ENCODE measurements at regions not wholly inside any gene's neighbourhood (a gene's known extent, or its start where the extent isn't known, plus 50 kb on each side); places are given as distances from the start of the nearest gene placed in this dataset.

DNA sequence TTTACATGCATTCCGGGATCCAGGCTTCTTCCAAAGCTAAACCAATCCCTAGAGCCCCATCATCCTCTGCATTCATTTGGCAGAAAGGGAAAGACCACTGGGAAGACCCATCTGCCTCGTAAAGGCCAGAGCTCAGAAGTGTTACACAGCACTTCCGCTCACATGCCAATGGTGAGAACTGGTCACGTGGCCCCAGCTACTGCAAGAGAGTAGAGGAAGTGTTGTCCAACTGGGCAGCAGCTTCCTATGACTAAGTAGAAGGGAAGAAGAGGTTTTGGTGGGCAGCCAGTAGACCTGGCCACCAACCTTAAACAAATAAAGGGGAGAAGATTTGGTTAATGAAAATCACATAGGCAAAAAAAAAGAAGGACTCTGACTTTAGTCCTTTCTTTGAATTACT lies 74.4 kb upstream of the PPP2R3A start:
- H3K27me3 Mint-ChIP-seq (ENCODE audit: insufficient read depth) = no peaks in the 10 kb centered on the region; the same call in none of the 2 replicates

DNA sequence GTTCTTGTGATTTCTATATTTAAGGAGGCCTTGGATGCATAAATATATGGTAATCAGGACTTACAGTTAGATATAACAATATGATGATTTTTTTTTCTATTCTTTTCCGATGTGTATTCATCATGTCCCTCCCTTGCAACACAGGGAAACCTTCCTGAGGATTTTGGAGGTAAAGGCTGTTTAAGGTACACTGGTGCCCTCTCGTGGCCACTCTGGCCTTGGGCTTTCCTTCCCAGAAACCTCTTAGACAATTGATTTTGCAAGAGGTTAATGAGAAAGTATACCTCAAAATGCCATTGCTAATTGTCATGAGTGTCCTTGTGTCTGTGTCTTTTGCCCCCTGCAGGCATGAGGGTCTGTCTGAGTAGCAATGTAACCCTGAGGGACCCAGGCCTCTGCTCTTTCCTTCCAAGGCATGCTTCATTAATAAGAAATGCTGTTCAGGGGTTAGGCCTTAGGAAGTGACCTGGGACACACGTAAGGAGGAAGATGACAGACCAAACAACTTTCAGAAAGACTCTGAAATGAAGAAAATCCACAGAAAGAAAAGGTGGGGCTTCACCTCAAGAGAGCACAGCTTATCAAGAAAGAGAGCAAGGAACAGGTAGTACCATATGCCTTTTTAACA lies 70.3 kb upstream of the PPP2R3A start:
- Mint-ChIP-seq H3K27me3 (ENCODE audit: insufficient read depth) (no peaks in the 10 kb centered on the region), H3K4me1 (ENCODE audit: low read depth) (peaks cover 53% of the 10 kb centered on the region), H3K9me3 (no peaks in the 10 kb centered on the region), H3K27ac (peak overlapping the region; percentile 59), H3K4me3 (no peak overlapping the region), H3K36me3 (ENCODE audit: low read depth) (no peaks in the 10 kb centered on the region)
- TF ChIP-seq, protein P1, sequence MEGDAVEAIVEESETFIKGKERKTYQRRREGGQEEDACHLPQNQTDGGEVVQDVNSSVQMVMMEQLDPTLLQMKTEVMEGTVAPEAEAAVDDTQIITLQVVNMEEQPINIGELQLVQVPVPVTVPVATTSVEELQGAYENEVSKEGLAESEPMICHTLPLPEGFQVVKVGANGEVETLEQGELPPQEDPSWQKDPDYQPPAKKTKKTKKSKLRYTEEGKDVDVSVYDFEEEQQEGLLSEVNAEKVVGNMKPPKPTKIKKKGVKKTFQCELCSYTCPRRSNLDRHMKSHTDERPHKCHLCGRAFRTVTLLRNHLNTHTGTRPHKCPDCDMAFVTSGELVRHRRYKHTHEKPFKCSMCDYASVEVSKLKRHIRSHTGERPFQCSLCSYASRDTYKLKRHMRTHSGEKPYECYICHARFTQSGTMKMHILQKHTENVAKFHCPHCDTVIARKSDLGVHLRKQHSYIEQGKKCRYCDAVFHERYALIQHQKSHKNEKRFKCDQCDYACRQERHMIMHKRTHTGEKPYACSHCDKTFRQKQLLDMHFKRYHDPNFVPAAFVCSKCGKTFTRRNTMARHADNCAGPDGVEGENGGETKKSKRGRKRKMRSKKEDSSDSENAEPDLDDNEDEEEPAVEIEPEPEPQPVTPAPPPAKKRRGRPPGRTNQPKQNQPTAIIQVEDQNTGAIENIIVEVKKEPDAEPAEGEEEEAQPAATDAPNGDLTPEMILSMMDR (IDR thresholded peaks at IDR 0.05) = peak; percentile 98
- DNase-seq = peak; percentile 73

More for the DNA sequence above, 74.4 kb upstream of the PPP2R3A start:
- no peak overlapping the region for H3K4me3 Mint-ChIP-seq
- H3K4me1 Mint-ChIP-seq (ENCODE audit: low read depth) = peaks cover 52% of the 10 kb centered on the region
- H3K27ac Mint-ChIP-seq = no peak overlapping the region
- no peak for DNase-seq
- TF ChIP-seq, protein P1 (IDR thresholded peaks at IDR 0.05) = no peak
- no peaks in the 10 kb centered on the region for H3K36me3 Mint-ChIP-seq (ENCODE audit: low read depth)
- H3K9me3 Mint-ChIP-seq = no peaks in the 10 kb centered on the region

DNA sequence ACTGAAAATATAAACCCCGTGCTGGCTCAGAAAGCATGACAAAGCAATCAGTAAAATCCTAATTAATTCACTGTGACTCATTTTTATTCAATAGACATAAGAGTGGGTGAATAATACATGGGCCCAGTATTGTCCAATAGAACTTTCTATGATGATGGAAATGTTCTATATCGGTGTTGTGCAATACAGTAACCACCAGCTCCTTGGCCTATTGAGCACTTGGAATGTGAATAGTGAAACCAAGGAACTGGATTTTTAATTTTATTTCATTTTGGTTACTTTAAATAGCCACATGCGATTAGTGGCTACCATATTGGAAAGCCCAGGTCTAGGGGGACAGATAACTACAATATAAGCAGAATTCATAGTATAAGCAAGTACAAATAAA lies 69.8 kb upstream of the PPP2R3A start:
- Mint-ChIP-seq H3K36me3 (ENCODE audit: low read depth) (peaks cover 1% of the 10 kb centered on the region; the same call in 1 of the 2 replicates), H3K27me3 (ENCODE audit: insufficient read depth) (no peaks in the 10 kb centered on the region), H3K27ac (peak overlapping the region; percentile 83), H3K4me1 (ENCODE audit: low read depth) (peaks cover 53% of the 10 kb centered on the region), H3K9me3 (no peaks in the 10 kb centered on the region), H3K4me3 (no peak overlapping the region)
- no peak for DNase-seq
- TF ChIP-seq, protein P1 (IDR thresholded peaks at IDR 0.05) = no peak

DNA sequence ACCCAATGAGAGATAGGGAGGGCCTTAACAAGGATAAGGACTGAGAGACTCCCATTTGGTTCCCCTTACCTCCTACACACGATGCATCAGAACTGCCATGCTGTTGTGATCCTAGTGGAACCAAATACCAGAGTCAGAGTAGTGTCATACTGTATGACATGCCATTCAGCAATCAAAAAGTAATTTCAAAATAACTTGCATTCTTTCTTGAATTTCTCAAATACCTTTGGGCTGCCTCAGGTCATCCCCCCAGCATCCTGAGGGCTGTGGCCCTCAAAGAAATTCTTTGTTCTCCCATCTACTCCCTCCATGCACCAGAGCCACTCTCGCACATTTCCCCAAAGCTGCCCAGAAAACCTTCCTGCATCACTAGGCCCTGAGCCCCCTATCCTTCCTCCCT lies 68.9 kb upstream of the PPP2R3A start:
- peak overlapping the region; percentile 32 for H3K4me3 Mint-ChIP-seq
- H3K36me3 Mint-ChIP-seq (ENCODE audit: low read depth) = peaks cover 7% of the 10 kb centered on the region
- peak; percentile 33 for DNase-seq
- no peaks in the 10 kb centered on the region for H3K27me3 Mint-ChIP-seq (ENCODE audit: insufficient read depth)
- H3K9me3 Mint-ChIP-seq = no peaks in the 10 kb centered on the region
- peak overlapping the region; percentile 83 for H3K27ac Mint-ChIP-seq
- H3K4me1 Mint-ChIP-seq (ENCODE audit: low read depth) = peaks cover 45% of the 10 kb centered on the region
- TF ChIP-seq, protein P1 (IDR thresholded peaks at IDR 0.05) = no peak

DNA sequence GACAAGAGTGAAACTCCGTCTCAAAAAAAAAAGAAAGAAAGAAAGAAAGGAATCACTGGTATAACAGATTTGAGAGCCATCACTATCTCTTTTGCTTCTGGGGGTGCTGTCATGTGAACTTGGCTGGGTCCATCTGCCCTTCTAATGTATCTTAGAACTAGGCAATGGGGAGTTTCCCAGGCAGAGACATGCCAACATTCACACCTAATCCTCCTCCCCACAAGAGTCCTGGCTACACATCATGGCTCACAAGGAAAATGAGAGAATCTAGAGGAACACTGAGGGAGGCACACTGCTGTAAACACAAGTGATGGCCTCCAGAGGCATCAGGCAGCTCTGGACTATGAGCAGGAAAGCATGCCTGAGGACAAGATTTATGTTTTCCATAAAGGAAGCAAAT lies 67.8 kb upstream of the PPP2R3A start:
- DNase-seq = no peak
- Mint-ChIP-seq H3K4me1 (ENCODE audit: low read depth) (peaks cover 39% of the 10 kb centered on the region), H3K27me3 (ENCODE audit: insufficient read depth) (no peaks in the 10 kb centered on the region), H3K4me3 (no peak overlapping the region), H3K27ac (no peak overlapping the region), H3K9me3 (no peaks in the 10 kb centered on the region), H3K36me3 (ENCODE audit: low read depth) (peaks cover 7% of the 10 kb centered on the region)
- TF ChIP-seq, protein P1 (IDR thresholded peaks at IDR 0.05) = no peak
